ENCODE measurements at regions not wholly inside any gene's neighbourhood (a gene's known extent, or its start where the extent isn't known, plus 50 kb on each side); places are given as distances from the start of the nearest gene placed in this dataset.

DNA sequence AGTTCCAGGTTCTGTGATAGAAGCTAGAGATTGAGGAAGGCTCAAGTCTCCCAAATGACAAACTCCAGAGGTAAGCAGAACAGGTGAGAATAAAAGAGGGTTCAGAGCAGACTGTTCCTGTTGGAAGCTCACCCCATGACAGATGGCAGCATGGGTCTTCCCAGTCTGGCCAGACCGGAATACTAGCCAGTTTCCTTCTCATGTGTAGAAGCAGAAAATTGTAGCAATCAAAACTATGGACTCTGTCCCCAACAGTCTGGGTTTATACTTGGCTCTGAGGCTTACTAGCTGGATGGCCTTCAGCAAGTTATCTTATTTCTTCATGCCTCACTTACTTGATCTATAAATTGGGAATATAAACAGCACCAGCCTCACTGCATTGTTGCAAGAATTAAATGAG is 494.8 kb downstream of the MN1 start:
- H2BK20ac ChIP-seq (ENCODE audit: low read depth, low read length, poor library complexity, severe bottlenecking) = no peak overlapping the region
- Mint-ChIP-seq H3K4me3 (no peak overlapping the region), H3K27me3 (ENCODE audit: low read depth) (peaks cover 9% of the 10 kb centered on the region), H3K4me1 (peaks cover 0 to 4% of the 10 kb centered on the region in 2 experiments; a peak in 2 of 4 replicates), H3K36me3 (ENCODE audit: insufficient read depth in 1 of 3, low read depth in 3 of 3) (peaks cover 0 to 2% (median 0%) of the 10 kb centered on the region in 3 experiments; a peak in 3 of 7 replicates), H3K9me3 (peaks cover 0 to 4% of the 10 kb centered on the region in 2 experiments; a peak in 1 of 5 replicates), H3K27ac (no peak overlapping the region)
- no peak overlapping the region for H2BK5ac ChIP-seq (ENCODE audit: insufficient read length, low read length)
- no peak overlapping the region for H3K27ac ChIP-seq (ENCODE audit: insufficient read length, low read depth, low read length)
- H3K4me1 ChIP-seq (ENCODE audit: insufficient read depth, low read length) = peaks cover 4% of the 10 kb centered on the region; the same call in 1 of the 2 replicates
- H2AK5ac ChIP-seq (ENCODE audit: insufficient read length, low read length) = no peak overlapping the region
- no peaks in the 10 kb centered on the region for H3K79me1 ChIP-seq (ENCODE audit: insufficient read depth, low read depth, low read length, poor library complexity, severe bottlenecking)
- no peak overlapping the region for H4K5ac ChIP-seq (ENCODE audit: insufficient read length, low read depth, low read length)
- H3K4me2 ChIP-seq (ENCODE audit: insufficient read depth, insufficient read length, low read length) = no peak overlapping the region
- no peak overlapping the region for H3K9ac ChIP-seq (ENCODE audit: extremely low read depth, insufficient read length, low read length)
- no peak overlapping the region for H3K23ac ChIP-seq (ENCODE audit: insufficient read length, low read depth, low read length)
- no peaks in the 10 kb centered on the region for H3K79me2 ChIP-seq (ENCODE audit: insufficient read depth, low read length)
- no peak overlapping the region for H4K91ac ChIP-seq (ENCODE audit: insufficient read length, low read depth, low read length)
- H3K23me2 ChIP-seq (ENCODE audit: insufficient read length, low read depth, low read length, poor library complexity, severe bottlenecking) = no peaks in the 10 kb centered on the region
- DNase-seq = no peak
- WGBS (ENCODE audit: extremely low coverage, insufficient read length, low lambda C conversion rate) = no CpG with 5 or more reads among the region's 1 CpG
- H3K18ac ChIP-seq (ENCODE audit: insufficient read length, low read depth, low read length) = no peak overlapping the region
- no peaks in the 10 kb centered on the region for H3K27me3 ChIP-seq (ENCODE audit: insufficient read depth, low read length)
- H4K8ac ChIP-seq (replicated peaks; ENCODE audit: insufficient read length, low read depth, low read length) = no peak overlapping the region
- H2BK15ac ChIP-seq (ENCODE audit: low read depth, low read length) = no peak overlapping the region
- no peaks in the 10 kb centered on the region for H4K20me1 ChIP-seq (ENCODE audit: control insufficient read depth, insufficient read depth, insufficient read length)
- H2BK120ac ChIP-seq (ENCODE audit: low read depth, low read length, poor library complexity, severe bottlenecking) = no peak overlapping the region
- no peak overlapping the region for H3K56ac ChIP-seq (ENCODE audit: insufficient read length, low read depth, low read length)
- no peak overlapping the region for H2BK12ac ChIP-seq (ENCODE audit: insufficient read length, low read depth, low read length)
- no peak overlapping the region for H2AFZ ChIP-seq (ENCODE audit: low read length)
- no peak overlapping the region for H3K14ac ChIP-seq (ENCODE audit: insufficient read depth, low read length)
- H3K9me3 ChIP-seq (ENCODE audit: control insufficient read depth, low read depth, low read length) = no peaks in the 10 kb centered on the region
- no peak overlapping the region for H3T11ph ChIP-seq (ENCODE audit: low read length)
- TF ChIP-seq, protein P1, sequence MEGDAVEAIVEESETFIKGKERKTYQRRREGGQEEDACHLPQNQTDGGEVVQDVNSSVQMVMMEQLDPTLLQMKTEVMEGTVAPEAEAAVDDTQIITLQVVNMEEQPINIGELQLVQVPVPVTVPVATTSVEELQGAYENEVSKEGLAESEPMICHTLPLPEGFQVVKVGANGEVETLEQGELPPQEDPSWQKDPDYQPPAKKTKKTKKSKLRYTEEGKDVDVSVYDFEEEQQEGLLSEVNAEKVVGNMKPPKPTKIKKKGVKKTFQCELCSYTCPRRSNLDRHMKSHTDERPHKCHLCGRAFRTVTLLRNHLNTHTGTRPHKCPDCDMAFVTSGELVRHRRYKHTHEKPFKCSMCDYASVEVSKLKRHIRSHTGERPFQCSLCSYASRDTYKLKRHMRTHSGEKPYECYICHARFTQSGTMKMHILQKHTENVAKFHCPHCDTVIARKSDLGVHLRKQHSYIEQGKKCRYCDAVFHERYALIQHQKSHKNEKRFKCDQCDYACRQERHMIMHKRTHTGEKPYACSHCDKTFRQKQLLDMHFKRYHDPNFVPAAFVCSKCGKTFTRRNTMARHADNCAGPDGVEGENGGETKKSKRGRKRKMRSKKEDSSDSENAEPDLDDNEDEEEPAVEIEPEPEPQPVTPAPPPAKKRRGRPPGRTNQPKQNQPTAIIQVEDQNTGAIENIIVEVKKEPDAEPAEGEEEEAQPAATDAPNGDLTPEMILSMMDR (conservative IDR thresholded peaks at IDR 0.05) = no peak
- H3K4ac ChIP-seq (ENCODE audit: low read depth, low read length) = no peak overlapping the region
